IPS DF 4.7 (cell line): ENCODE measurements at regions not wholly inside any gene's neighbourhood (a gene's known extent, or its start where the extent isn't known, plus 50 kb on each side); places are given as distances from the start of the nearest gene placed in this dataset.

Experiments
- DNase-seq: peaks from one replicate; pipeline ENCODE4 v3.0.0-alpha.2; 2013; ENCODE audit warnings: low spot score; ENCODE audit errors: extremely low read depth

GRCh38 chr10:78778444-78779338 is 290.1 kb upstream of the ZMIZ1 start:
- no peak for DNase-seq

- no peak for DNase-seq
These were observed 289.3 kb upstream of the ZMIZ1 start for GRCh38 chr10:78779339-78779955.

- no peak for DNase-seq
These were observed 288.2 kb upstream of the ZMIZ1 start for GRCh38 chr10:78780551-78780961.

GRCh38 chr10:78781251-78781913 is 287.4 kb upstream of the ZMIZ1 start:
- DNase-seq: no peak

- no peak for DNase-seq
These were observed 286.8 kb upstream of the ZMIZ1 start for GRCh38 chr10:78781991-78782390.

- no peak for DNase-seq
These were observed 286.3 kb upstream of the ZMIZ1 start for GRCh38 chr10:78782441-78782840.

GRCh38 chr10:78783753-78784152 is 285.0 kb upstream of the ZMIZ1 start:
- DNase-seq: no peak

- no peak for DNase-seq
These were observed 284.2 kb upstream of the ZMIZ1 start for GRCh38 chr10:78784546-78784945.

GRCh38 chr10:78785066-78785465 is 283.7 kb upstream of the ZMIZ1 start:
- DNase-seq: no peak

- DNase-seq: no peak
These were observed 282.8 kb upstream of the ZMIZ1 start for GRCh38 chr10:78785991-78786390.

GRCh38 chr10:78787125-78787524 is 281.6 kb upstream of the ZMIZ1 start:
- no peak for DNase-seq

GRCh38 chr10:78794736-78795455 is 273.9 kb upstream of the ZMIZ1 start:
- DNase-seq: no peak

GRCh38 chr10:78798976-78799730 is 269.6 kb upstream of the ZMIZ1 start:
- no peak for DNase-seq

- DNase-seq: no peak
These were observed 268.8 kb upstream of the ZMIZ1 start for GRCh38 chr10:78800006-78800405.

GRCh38 chr10:78800535-78801320 is 268.0 kb upstream of the ZMIZ1 start:
- DNase-seq: no peak

GRCh38 chr10:78802431-78802830 is 266.3 kb upstream of the ZMIZ1 start:
- no peak for DNase-seq

- DNase-seq: no peak
These were observed 265.9 kb upstream of the ZMIZ1 start for GRCh38 chr10:78802866-78803265.

GRCh38 chr10:78803710-78804109 is 265.1 kb upstream of the ZMIZ1 start:
- DNase-seq: no peak

- no peak for DNase-seq
These were observed 264.2 kb upstream of the ZMIZ1 start for GRCh38 chr10:78804411-78805032.

- no peak for DNase-seq
These were observed 263.6 kb upstream of the ZMIZ1 start for GRCh38 chr10:78805176-78805575.
